ENCODE measurements at regions not wholly inside any gene's neighbourhood (a gene's known extent, or its start where the extent isn't known, plus 50 kb on each side); places are given as distances from the start of the nearest gene placed in this dataset.
A peak's percentile ranks its signal among the peaks of the same experiment; 100 is the strongest.

DNA sequence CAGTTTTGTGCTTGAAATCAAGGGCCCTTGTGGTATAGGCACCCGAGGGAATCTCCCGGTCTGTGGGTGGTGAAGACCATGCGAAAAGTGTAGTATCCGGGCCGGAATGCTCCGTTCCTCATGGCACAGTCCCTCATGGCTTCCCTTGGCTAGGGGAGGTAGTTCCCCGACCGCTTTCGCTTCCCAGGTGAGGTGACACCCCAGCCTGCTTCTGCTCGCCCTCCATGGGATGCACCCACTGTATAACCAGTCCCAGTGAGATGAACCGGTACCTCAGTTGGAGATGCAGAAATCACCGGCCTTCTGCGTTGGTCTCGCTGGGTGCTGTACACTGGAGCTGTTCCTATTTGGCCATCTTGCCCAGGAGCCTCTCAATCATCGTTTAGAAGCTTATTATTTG lies 195.7 kb upstream of the POT1 start:
- Histone ChIP-seq H3K9ac (ENCODE audit: low read length) (no peak overlapping the region), H3K4me1 (ENCODE audit: control insufficient read depth, insufficient read depth, low read length) (peaks cover 10% of the 10 kb centered on the region), H3K4me3 (ENCODE audit: low read length) (no peak overlapping the region), H3K9me3 (ENCODE audit: control insufficient read depth, low read length) (no peaks in the 10 kb centered on the region), H3K36me3 (ENCODE audit: control insufficient read depth, insufficient read depth, low read length, severe bottlenecking) (no peaks in the 10 kb centered on the region), H3K27me3 (replicated peaks; ENCODE audit: control insufficient read depth, insufficient read depth, low read length) (no peaks in the 10 kb centered on the region)
- DNase-seq (ENCODE audit: low read depth) = no peak

DNA sequence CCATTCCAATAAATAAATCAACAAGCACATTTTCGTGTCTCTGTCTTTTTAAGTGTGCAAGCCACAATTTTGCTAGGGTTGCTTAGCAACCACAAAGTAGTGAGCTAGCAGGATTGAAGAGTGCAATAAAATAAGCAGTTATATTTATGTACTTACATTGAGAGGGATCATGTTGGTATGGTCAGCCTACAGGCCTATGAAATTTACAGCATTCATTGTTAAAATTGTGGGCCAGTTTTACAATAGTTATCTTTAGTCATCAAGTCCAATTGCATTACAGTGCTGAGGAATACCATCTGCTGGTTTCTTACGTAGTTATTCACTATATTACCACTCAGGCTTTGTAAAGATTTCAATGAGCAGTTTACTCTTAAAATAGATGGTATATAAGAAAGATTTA lies 192.5 kb upstream of the POT1 start:
- Histone ChIP-seq H3K27me3 (replicated peaks; ENCODE audit: control insufficient read depth, insufficient read depth, low read length) (no peaks in the 10 kb centered on the region), H3K9me3 (ENCODE audit: control insufficient read depth, low read length) (no peaks in the 10 kb centered on the region), H3K4me1 (ENCODE audit: control insufficient read depth, insufficient read depth, low read length) (peaks cover 9% of the 10 kb centered on the region), H3K9ac (ENCODE audit: low read length) (no peak overlapping the region), H3K4me3 (ENCODE audit: low read length) (no peak overlapping the region), H3K36me3 (ENCODE audit: control insufficient read depth, insufficient read depth, low read length, severe bottlenecking) (no peaks in the 10 kb centered on the region)
- DNase-seq (ENCODE audit: low read depth) = peak; percentile 50

DNA sequence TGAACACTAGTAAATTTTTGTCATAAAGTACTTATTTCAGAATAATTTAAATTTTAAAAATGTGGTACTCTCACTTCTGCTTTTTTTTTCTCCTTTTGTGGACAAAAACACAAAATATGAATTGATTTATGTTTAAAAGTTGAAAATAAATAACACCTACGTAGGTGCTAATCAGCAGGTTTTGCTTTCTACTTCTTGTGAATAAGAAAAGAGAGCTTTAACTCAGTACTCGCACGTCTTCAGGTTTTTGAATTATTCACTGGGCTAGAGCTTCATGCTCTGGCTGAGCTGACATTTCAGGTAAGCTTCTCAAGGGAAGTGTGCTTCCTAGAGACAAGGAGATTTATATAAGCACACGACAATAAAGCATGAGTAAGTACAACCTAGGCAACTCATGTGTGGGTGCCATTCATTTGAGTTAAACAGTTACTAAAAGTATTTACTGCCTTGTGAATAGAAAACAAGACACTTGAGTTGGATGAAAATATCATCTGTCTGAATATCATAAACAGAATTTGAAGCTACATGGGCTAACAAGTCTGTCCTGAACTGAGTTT lies 190.0 kb upstream of the POT1 start:
- no peaks in the 10 kb centered on the region for H3K36me3 ChIP-seq (ENCODE audit: control insufficient read depth, insufficient read depth, low read length, severe bottlenecking)
- DNase-seq (ENCODE audit: low read depth) = no peak
- no peaks in the 10 kb centered on the region for H3K27me3 ChIP-seq (replicated peaks; ENCODE audit: control insufficient read depth, insufficient read depth, low read length)
- H3K9ac ChIP-seq (ENCODE audit: low read length) = no peak overlapping the region
- no peaks in the 10 kb centered on the region for H3K9me3 ChIP-seq (ENCODE audit: control insufficient read depth, low read length)
- H3K4me1 ChIP-seq (ENCODE audit: control insufficient read depth, insufficient read depth, low read length) = no peaks in the 10 kb centered on the region
- no peak overlapping the region for H3K4me3 ChIP-seq (ENCODE audit: low read length)

DNA sequence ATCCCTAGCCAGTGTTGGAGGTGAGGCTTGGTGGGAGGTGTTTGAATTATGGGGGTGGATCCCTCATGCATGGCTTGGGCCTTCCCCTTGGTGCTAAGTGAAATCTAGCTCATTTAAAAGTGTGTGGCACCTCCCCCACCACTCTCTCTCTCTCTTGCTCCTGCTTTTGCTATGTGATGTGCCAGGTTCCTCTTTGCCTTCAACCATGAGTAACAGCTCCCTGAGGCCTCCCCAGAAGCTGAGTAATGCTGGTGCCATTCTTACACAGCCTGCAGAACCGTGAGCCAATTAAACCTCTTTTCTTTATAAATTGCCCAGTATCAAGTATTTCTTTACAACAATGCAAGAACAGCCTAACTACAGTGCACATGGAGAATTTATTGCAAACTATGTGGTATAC lies 188.8 kb upstream of the POT1 start:
- no peaks in the 10 kb centered on the region for H3K9me3 ChIP-seq (ENCODE audit: control insufficient read depth, low read length)
- DNase-seq (ENCODE audit: low read depth) = no peak
- H3K9ac ChIP-seq (ENCODE audit: low read length) = no peak overlapping the region
- H3K36me3 ChIP-seq (ENCODE audit: control insufficient read depth, insufficient read depth, low read length, severe bottlenecking) = no peaks in the 10 kb centered on the region
- H3K27me3 ChIP-seq (replicated peaks; ENCODE audit: control insufficient read depth, insufficient read depth, low read length) = no peaks in the 10 kb centered on the region
- no peaks in the 10 kb centered on the region for H3K4me1 ChIP-seq (ENCODE audit: control insufficient read depth, insufficient read depth, low read length)
- H3K4me3 ChIP-seq (ENCODE audit: low read length) = no peak overlapping the region

DNA sequence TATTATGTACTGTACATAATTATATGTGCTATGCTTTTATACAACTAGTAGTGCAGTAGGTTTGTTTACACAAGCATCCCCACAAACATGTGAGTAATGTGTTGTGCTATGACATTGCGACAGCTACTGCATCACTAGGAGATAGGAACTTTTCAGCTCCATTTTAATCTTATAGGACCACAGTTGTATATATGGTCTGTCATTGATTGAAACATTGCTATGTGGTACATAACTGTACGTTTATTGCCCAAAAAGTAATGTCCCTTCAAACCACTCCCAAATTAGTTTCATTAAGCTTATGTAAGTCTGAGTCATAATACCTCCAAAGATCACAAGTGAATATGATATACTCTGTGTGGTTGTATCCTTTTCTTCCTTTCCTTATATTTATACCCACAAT lies 183.2 kb upstream of the POT1 start:
- Histone ChIP-seq H3K27me3 (replicated peaks; ENCODE audit: control insufficient read depth, insufficient read depth, low read length) (no peaks in the 10 kb centered on the region), H3K9ac (ENCODE audit: low read length) (no peak overlapping the region), H3K4me3 (ENCODE audit: low read length) (no peak overlapping the region), H3K36me3 (ENCODE audit: control insufficient read depth, insufficient read depth, low read length, severe bottlenecking) (no peaks in the 10 kb centered on the region), H3K9me3 (ENCODE audit: control insufficient read depth, low read length) (peaks cover 2% of the 10 kb centered on the region), H3K4me1 (ENCODE audit: control insufficient read depth, insufficient read depth, low read length) (no peaks in the 10 kb centered on the region)
- DNase-seq (ENCODE audit: low read depth) = peak; percentile 40

DNA sequence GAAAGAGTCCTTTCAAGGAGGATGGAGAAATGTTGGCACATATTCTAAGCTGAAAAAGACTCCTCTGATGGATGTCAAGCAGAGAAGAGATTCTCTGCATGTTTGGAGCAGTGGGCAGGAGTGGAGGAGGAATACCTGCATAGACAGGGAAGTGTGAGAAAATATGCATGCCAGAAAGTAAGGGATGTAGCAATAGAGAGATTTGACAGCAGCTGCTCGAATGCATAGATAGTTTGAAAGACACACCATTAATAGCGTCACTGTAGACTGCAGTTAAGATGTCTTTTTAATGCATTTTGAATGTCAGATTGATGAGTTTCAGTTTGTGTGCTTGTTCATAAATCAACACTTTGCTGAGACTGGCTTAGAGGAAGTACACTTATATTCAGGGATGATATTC lies 169.9 kb upstream of the POT1 start:
- H3K27me3 ChIP-seq (replicated peaks; ENCODE audit: control insufficient read depth, insufficient read depth, low read length) = no peaks in the 10 kb centered on the region
- no peak overlapping the region for H3K9ac ChIP-seq (ENCODE audit: low read length)
- H3K4me1 ChIP-seq (ENCODE audit: control insufficient read depth, insufficient read depth, low read length) = no peaks in the 10 kb centered on the region
- H3K9me3 ChIP-seq (ENCODE audit: control insufficient read depth, low read length) = no peaks in the 10 kb centered on the region
- H3K36me3 ChIP-seq (ENCODE audit: control insufficient read depth, insufficient read depth, low read length, severe bottlenecking) = no peaks in the 10 kb centered on the region
- H3K4me3 ChIP-seq (ENCODE audit: low read length) = no peak overlapping the region
- no peak for DNase-seq (ENCODE audit: low read depth)

DNA sequence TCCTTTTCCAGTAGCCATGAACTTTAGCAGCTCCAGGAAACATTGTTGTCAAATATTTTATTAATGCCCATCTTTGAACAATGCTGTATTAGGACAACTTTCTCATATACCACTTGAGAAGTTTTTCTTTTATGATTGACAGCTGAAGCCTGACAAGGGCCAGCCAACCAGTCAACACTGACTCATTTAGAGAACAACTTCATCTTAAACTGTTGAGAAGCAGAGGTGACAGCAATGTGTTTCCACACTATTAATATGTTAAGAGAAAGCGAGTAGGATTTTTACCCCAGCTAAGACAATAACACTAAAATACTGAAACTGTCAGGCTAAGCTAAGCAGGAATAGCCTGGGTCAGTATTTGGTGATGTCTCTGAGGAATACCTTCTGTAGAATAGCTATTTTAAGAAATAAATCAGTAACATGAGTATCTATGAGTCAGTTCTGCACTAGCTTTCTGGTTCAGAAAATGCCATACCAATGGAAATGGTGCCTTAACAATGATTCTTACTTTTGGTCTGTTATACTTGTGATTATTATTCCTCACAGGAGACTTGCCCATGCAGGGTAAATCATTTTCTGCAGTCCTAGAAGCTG lies 168.8 kb upstream of the POT1 start:
- no peak overlapping the region for H3K9ac ChIP-seq (ENCODE audit: low read length)
- DNase-seq (ENCODE audit: low read depth) = peak; percentile 10
- no peak overlapping the region for H3K4me3 ChIP-seq (ENCODE audit: low read length)
- no peaks in the 10 kb centered on the region for H3K36me3 ChIP-seq (ENCODE audit: control insufficient read depth, insufficient read depth, low read length, severe bottlenecking)
- no peaks in the 10 kb centered on the region for H3K4me1 ChIP-seq (ENCODE audit: control insufficient read depth, insufficient read depth, low read length)
- H3K9me3 ChIP-seq (ENCODE audit: control insufficient read depth, low read length) = no peaks in the 10 kb centered on the region
- no peaks in the 10 kb centered on the region for H3K27me3 ChIP-seq (replicated peaks; ENCODE audit: control insufficient read depth, insufficient read depth, low read length)

DNA sequence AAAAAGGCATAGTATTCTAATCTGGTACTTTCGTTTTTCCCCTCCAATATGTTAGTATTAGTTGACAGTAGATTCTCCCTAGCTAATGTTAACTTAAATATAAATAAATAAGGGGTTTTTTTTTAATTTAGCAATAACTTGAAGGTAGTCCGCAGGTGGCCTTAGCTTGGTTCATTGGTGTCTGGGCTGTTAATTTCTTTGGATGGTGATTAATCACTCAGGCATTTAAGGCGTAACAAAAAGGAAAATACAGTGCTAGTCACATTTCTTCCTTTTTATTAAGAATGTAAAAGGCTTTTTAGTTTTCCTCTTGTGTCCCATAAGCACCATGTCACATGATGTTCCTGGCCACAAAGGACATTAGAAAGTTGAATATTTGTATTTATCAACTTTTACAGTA lies 161.0 kb upstream of the POT1 start:
- Histone ChIP-seq H3K4me3 (ENCODE audit: low read length) (no peak overlapping the region), H3K9ac (ENCODE audit: low read length) (no peak overlapping the region), H3K27me3 (replicated peaks; ENCODE audit: control insufficient read depth, insufficient read depth, low read length) (no peaks in the 10 kb centered on the region), H3K4me1 (ENCODE audit: control insufficient read depth, insufficient read depth, low read length) (no peaks in the 10 kb centered on the region), H3K36me3 (ENCODE audit: control insufficient read depth, insufficient read depth, low read length, severe bottlenecking) (no peaks in the 10 kb centered on the region), H3K9me3 (ENCODE audit: control insufficient read depth, low read length) (no peaks in the 10 kb centered on the region)
- no peak for DNase-seq (ENCODE audit: low read depth)

DNA sequence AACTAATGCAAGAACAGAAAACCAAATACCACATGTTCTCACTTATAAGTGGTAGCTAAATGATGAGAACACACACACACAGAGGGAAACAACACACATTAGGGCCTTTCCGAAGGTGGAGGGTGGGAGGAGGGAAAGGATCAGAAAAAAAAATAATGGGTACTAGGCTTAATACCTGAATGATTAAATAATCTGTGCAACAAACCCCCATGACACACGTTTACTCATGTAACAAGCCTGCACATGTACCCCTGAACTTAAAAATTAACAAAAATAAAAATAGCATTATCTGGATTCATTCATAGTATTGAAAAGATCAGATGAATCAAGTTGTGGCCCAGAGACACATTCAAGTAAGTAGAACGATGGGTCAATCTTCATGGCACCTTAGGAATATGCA lies 159.5 kb upstream of the POT1 start:
- DNase-seq (ENCODE audit: low read depth) = no peak
- no peaks in the 10 kb centered on the region for H3K27me3 ChIP-seq (replicated peaks; ENCODE audit: control insufficient read depth, insufficient read depth, low read length)
- no peaks in the 10 kb centered on the region for H3K36me3 ChIP-seq (ENCODE audit: control insufficient read depth, insufficient read depth, low read length, severe bottlenecking)
- no peak overlapping the region for H3K4me3 ChIP-seq (ENCODE audit: low read length)
- H3K4me1 ChIP-seq (ENCODE audit: control insufficient read depth, insufficient read depth, low read length) = no peaks in the 10 kb centered on the region
- H3K9me3 ChIP-seq (ENCODE audit: control insufficient read depth, low read length) = no peaks in the 10 kb centered on the region
- no peak overlapping the region for H3K9ac ChIP-seq (ENCODE audit: low read length)

DNA sequence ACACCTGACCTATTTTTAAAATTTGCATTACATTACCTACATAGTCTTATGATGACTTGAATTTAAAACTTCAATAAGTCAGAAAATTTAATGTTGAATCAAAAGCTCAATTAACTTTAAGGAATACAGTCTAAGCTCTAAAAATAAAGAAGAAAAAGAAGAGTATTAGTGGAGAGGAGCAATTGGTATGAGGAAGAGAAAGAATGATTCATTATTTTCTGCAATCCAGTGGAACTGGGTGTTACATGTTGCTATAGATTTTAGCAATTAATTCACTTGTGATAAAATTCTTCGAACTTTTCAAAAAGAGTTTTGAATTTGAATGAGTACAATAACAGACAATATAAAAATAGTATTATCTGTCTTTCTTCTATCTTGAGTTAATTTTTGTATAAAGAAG lies 158.9 kb upstream of the POT1 start:
- no peaks in the 10 kb centered on the region for H3K36me3 ChIP-seq (ENCODE audit: control insufficient read depth, insufficient read depth, low read length, severe bottlenecking)
- H3K27me3 ChIP-seq (replicated peaks; ENCODE audit: control insufficient read depth, insufficient read depth, low read length) = no peaks in the 10 kb centered on the region
- no peaks in the 10 kb centered on the region for H3K9me3 ChIP-seq (ENCODE audit: control insufficient read depth, low read length)
- no peak overlapping the region for H3K9ac ChIP-seq (ENCODE audit: low read length)
- no peak overlapping the region for H3K4me3 ChIP-seq (ENCODE audit: low read length)
- no peaks in the 10 kb centered on the region for H3K4me1 ChIP-seq (ENCODE audit: control insufficient read depth, insufficient read depth, low read length)
- DNase-seq (ENCODE audit: low read depth) = no peak

DNA sequence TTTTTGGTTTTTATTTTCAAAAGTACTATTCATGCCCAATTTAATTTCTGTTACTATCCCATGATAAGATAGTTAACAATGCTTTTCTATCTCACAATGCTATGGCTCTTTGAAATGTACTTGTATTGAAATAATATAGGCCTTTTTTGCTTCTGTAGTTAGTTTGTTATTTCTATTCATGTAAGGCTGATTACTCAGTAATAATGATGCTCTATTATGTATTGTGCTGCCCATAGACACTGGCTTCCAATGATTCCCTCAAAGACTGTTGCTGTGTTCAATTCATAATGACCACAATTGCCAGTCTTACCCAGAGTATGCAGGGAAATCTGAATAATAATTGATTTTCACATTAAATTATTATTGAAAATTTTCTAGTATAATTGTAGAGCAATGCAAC lies 155.5 kb upstream of the POT1 start:
- Histone ChIP-seq H3K27me3 (replicated peaks; ENCODE audit: control insufficient read depth, insufficient read depth, low read length) (no peaks in the 10 kb centered on the region), H3K36me3 (ENCODE audit: control insufficient read depth, insufficient read depth, low read length, severe bottlenecking) (no peaks in the 10 kb centered on the region), H3K4me1 (ENCODE audit: control insufficient read depth, insufficient read depth, low read length) (no peaks in the 10 kb centered on the region), H3K4me3 (ENCODE audit: low read length) (no peak overlapping the region), H3K9me3 (ENCODE audit: control insufficient read depth, low read length) (no peaks in the 10 kb centered on the region), H3K9ac (ENCODE audit: low read length) (no peak overlapping the region)
- DNase-seq (ENCODE audit: low read depth) = no peak

DNA sequence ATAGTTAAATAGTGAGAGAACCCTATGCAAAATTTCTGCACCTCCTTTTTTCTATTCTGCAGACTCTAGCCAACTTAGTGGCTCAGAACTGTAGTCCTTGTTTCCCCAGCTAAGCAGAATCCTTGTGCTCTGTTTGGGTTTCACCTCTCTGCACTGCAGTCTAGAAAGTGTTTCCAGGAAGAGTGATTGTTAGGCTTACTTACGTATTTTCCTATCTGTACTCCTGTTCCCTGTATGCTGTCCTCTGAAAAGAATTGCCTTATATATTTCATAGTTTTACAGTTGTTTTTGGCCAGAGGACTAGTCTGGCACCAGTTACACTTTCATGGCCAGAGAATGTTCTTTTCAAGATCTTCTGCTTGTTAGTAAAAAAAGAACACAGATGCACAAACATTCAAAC lies 154.6 kb upstream of the POT1 start:
- no peaks in the 10 kb centered on the region for H3K9me3 ChIP-seq (ENCODE audit: control insufficient read depth, low read length)
- no peaks in the 10 kb centered on the region for H3K27me3 ChIP-seq (replicated peaks; ENCODE audit: control insufficient read depth, insufficient read depth, low read length)
- no peaks in the 10 kb centered on the region for H3K4me1 ChIP-seq (ENCODE audit: control insufficient read depth, insufficient read depth, low read length)
- no peak overlapping the region for H3K9ac ChIP-seq (ENCODE audit: low read length)
- H3K4me3 ChIP-seq (ENCODE audit: low read length) = no peak overlapping the region
- DNase-seq (ENCODE audit: low read depth) = no peak
- H3K36me3 ChIP-seq (ENCODE audit: control insufficient read depth, insufficient read depth, low read length, severe bottlenecking) = no peaks in the 10 kb centered on the region
